HepG2 (cell line): ENCODE measurements at regions not wholly inside any gene's neighbourhood (a gene's known extent, or its start where the extent isn't known, plus 50 kb on each side); places are given as distances from the start of the nearest gene placed in this dataset.
A peak's percentile ranks its signal among the peaks of the same experiment; 100 is the strongest.

Experiments
- CREB1 ChIP-seq, 2 experiments: fragments of 450-650 bp in 1 of 2; IDR thresholded peaks; 2 replicates each; pipeline ENCODE4 v1.6.1; 2016 to 2017; ENCODE audit warnings: control low read depth in 1 of 2, mild to moderate bottlenecking in 1 of 2, missing compliant biosample characterization in 1 of 2, missing genetic modification characterization in 1 of 2
- FOSL1 ChIP-seq: sonication (generic); formaldehyde crosslinking; IDR thresholded peaks from 2 replicates; pipeline ENCODE4 v1.9.0; 2021; ENCODE audit warnings: missing genetic modification reagents, borderline replicate concordance
- JUNB ChIP-seq: sonication (generic); formaldehyde crosslinking; IDR thresholded peaks from 2 replicates; pipeline ENCODE4 v1.8.0; 2022; ENCODE audit warnings: missing genetic modification reagents, mild to moderate bottlenecking, borderline replicate concordance
- PRPF4 ChIP-seq: fragments of 200-400 bp; formaldehyde crosslinking; IDR thresholded peaks from 2 replicates; pipeline ENCODE4 v1.6.1; 2016; ENCODE audit warnings: low read length, low read depth; ENCODE audit not compliant: poor library complexity, severe bottlenecking
- RARA ChIP-seq: IDR thresholded peaks from 2 replicates; pipeline ENCODE4 v1.6.1; 2016; ENCODE audit warnings: missing genetic modification reagents, missing compliant biosample characterization
- RBM22 ChIP-seq: fragments of 200-400 bp; formaldehyde crosslinking; optimal IDR thresholded peaks from 2 replicates; pipeline ENCODE3; 2017; ENCODE audit warnings: mild to moderate bottlenecking, low read length, moderate library complexity
- SMAD3 ChIP-seq: sonication (generic); formaldehyde crosslinking; IDR thresholded peaks from 2 replicates; pipeline ENCODE4 v1.4.0; 2020; ENCODE audit warnings: missing genetic modification reagents
- TBX2 ChIP-seq: sonication (generic); formaldehyde crosslinking; IDR thresholded peaks from 2 replicates; pipeline ENCODE4 v1.5.0; 2020; ENCODE audit warnings: missing genetic modification reagents, mild to moderate bottlenecking, borderline replicate concordance
- TSC22D2 ChIP-seq: sonication (generic); formaldehyde crosslinking; IDR thresholded peaks from 2 replicates; pipeline ENCODE4 v1.5.1; 2020; ENCODE audit warnings: missing genetic modification reagents, mild to moderate bottlenecking, borderline replicate concordance
- YY1 ChIP-seq: IDR thresholded peaks from 2 replicates; pipeline ENCODE4 v1.6.1; 2011; ENCODE audit warnings: low read length, low read depth, moderate library complexity, mild to moderate bottlenecking; ENCODE audit not compliant: insufficient read depth, insufficient replicate concordance
- ZBTB8A ChIP-seq: sonication (generic); formaldehyde crosslinking; IDR thresholded peaks from 2 replicates; pipeline ENCODE4 v1.4.0; 2020; ENCODE audit warnings: mild to moderate bottlenecking, low read depth, missing genetic modification reagents, borderline replicate concordance
- ZNF20 ChIP-seq: sonication (generic); formaldehyde crosslinking; IDR thresholded peaks from 2 replicates; pipeline ENCODE4 v1.4.0; 2020; ENCODE audit warnings: mild to moderate bottlenecking, moderate library complexity, missing genetic modification reagents
- ZNF232 ChIP-seq: sonication (generic); formaldehyde crosslinking; IDR thresholded peaks from 2 replicates; pipeline ENCODE4 v1.4.0; 2020; ENCODE audit warnings: missing genetic modification reagents, borderline replicate concordance
- ZNF292 ChIP-seq: sonication (generic); formaldehyde crosslinking; IDR thresholded peaks from 2 replicates; pipeline ENCODE4 v1.8.1; 2022; ENCODE audit warnings: mild to moderate bottlenecking, low read depth, missing genetic modification reagents, borderline replicate concordance
- ZNF34 ChIP-seq: sonication (generic); formaldehyde crosslinking; IDR thresholded peaks from 2 replicates; pipeline ENCODE4 v1.4.0; 2020; ENCODE audit warnings: mild to moderate bottlenecking, missing genetic modification reagents, borderline replicate concordance
- ZNF430 ChIP-seq: sonication (generic); formaldehyde crosslinking; IDR thresholded peaks from 2 replicates; pipeline ENCODE4 v1.9.0; 2021; ENCODE audit warnings: mild to moderate bottlenecking, missing genetic modification reagents
- ZNF431 ChIP-seq: sonication (generic); formaldehyde crosslinking; IDR thresholded peaks from 2 replicates; pipeline ENCODE4 v1.9.0; 2022; ENCODE audit warnings: missing genetic modification reagents, low read depth, mild to moderate bottlenecking, borderline replicate concordance
- ZNF44 ChIP-seq: sonication (generic); formaldehyde crosslinking; IDR thresholded peaks from 2 replicates; pipeline ENCODE4 v1.5.1; 2020; ENCODE audit warnings: mild to moderate bottlenecking, missing genetic modification reagents
- ZNF567 ChIP-seq: sonication (generic); formaldehyde crosslinking; IDR thresholded peaks from 2 replicates; pipeline ENCODE4 v1.8.1; 2023; ENCODE audit warnings: mild to moderate bottlenecking, missing genetic modification reagents, borderline replicate concordance
- ZNF83 ChIP-seq: sonication (generic); formaldehyde crosslinking; IDR thresholded peaks from 2 replicates; pipeline ENCODE4 v1.4.0; 2020; ENCODE audit warnings: missing genetic modification reagents, mild to moderate bottlenecking, borderline replicate concordance
- TF ChIP-seq, protein P1 (sequence below): sonication (generic); formaldehyde crosslinking; conservative IDR thresholded peaks from 2 replicates; pipeline ENCODE4 v1.8.0; 2022; ENCODE audit warnings: missing genetic modification reagents
- TF ChIP-seq, protein P2 (sequence below): sonication (generic); formaldehyde crosslinking; IDR thresholded peaks from 2 replicates; pipeline ENCODE4 v1.4.0; 2020; ENCODE audit warnings: missing genetic modification reagents

DNA sequence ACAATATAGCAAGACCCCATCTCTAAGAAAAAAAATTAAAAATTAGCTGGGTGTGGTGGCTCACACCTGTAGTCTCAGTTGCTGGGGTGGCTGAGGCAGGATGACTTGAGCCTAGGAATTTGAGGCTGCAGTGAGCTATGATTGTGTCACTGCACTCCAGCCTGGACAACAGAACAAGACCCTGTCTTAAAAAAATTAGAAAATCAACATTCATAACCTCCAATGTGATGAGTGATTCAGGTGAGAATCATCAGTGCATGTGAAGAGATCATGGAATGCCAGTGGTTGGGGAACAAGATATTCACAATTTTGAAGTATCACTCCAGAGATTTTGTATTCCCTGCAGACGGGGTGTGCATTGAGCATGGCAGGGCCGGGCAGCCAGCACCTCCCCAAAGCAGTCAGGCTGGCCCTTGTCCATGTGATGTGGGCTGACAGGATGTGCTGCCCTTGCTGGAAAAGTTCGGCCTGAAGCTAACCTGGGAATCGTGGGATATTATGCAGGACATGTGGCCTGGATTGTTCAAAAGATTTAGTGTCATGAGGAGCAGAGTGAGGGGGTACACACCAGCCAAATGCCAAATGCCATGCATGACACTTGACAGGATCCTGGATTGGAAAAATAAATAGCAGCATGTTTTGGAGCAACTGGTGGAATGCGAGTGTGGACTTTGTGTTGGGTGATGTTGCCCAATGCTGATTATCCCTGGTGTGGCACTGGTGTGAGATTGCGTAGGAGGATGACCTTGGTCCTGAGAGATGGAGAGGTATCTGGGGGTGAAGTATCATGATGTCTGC lies 189.0 kb downstream of the RGS3 start (continued):
- TF ChIP-seq ZNF431 (CRISPR knock-in tag) (peak; percentile 77; the same call in 1 of the 2 replicates), ZNF292 (CRISPR knock-in tag) (peak; percentile 93), FOSL1 (CRISPR knock-in tag) (no peak), ZNF430 (CRISPR knock-in tag) (no peak), TSC22D2 (no peak; the same call in 1 of the 2 replicates), ZNF232 (peak; percentile 63; the same call in 1 of the 2 replicates), ZNF34 (CRISPR knock-in tag) (no peak), SMAD3 (CRISPR knock-in tag) (peak; percentile 98), ZNF44 (CRISPR knock-in tag) (no peak), ZNF567 (CRISPR knock-in tag) (0 out of 2 replicates have a peak, but pooled peaks have one; percentile 87), PRPF4 (no peak), CREB1 (IDR thresholded peaks at IDR 0.05) (peak; percentile 67), CREB1 (CRISPR knock-in tag; IDR thresholded peaks at IDR 0.05) (no peak), RBM22 (no peak), TBX2 (CRISPR knock-in tag) (peak; percentile 99), JUNB (CRISPR knock-in tag) (peak; percentile 84; the same call in 1 of the 2 replicates), YY1 (no peak), RARA (CRISPR knock-in tag) (peak; percentile 92), ZBTB8A (CRISPR knock-in tag) (no peak), ZNF20 (CRISPR knock-in tag) (no peak), ZNF83 (no peak)
- TF ChIP-seq, protein P1, sequence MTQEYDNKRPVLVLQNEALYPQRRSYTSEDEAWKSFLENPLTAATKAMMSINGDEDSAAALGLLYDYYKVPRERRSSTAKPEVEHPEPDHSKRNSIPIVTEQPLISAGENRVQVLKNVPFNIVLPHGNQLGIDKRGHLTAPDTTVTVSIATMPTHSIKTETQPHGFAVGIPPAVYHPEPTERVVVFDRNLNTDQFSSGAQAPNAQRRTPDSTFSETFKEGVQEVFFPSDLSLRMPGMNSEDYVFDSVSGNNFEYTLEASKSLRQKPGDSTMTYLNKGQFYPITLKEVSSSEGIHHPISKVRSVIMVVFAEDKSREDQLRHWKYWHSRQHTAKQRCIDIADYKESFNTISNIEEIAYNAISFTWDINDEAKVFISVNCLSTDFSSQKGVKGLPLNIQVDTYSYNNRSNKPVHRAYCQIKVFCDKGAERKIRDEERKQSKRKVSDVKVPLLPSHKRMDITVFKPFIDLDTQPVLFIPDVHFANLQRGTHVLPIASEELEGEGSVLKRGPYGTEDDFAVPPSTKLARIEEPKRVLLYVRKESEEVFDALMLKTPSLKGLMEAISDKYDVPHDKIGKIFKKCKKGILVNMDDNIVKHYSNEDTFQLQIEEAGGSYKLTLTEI (CRISPR knock-in tag), result no peak
- TF ChIP-seq, protein P2, sequence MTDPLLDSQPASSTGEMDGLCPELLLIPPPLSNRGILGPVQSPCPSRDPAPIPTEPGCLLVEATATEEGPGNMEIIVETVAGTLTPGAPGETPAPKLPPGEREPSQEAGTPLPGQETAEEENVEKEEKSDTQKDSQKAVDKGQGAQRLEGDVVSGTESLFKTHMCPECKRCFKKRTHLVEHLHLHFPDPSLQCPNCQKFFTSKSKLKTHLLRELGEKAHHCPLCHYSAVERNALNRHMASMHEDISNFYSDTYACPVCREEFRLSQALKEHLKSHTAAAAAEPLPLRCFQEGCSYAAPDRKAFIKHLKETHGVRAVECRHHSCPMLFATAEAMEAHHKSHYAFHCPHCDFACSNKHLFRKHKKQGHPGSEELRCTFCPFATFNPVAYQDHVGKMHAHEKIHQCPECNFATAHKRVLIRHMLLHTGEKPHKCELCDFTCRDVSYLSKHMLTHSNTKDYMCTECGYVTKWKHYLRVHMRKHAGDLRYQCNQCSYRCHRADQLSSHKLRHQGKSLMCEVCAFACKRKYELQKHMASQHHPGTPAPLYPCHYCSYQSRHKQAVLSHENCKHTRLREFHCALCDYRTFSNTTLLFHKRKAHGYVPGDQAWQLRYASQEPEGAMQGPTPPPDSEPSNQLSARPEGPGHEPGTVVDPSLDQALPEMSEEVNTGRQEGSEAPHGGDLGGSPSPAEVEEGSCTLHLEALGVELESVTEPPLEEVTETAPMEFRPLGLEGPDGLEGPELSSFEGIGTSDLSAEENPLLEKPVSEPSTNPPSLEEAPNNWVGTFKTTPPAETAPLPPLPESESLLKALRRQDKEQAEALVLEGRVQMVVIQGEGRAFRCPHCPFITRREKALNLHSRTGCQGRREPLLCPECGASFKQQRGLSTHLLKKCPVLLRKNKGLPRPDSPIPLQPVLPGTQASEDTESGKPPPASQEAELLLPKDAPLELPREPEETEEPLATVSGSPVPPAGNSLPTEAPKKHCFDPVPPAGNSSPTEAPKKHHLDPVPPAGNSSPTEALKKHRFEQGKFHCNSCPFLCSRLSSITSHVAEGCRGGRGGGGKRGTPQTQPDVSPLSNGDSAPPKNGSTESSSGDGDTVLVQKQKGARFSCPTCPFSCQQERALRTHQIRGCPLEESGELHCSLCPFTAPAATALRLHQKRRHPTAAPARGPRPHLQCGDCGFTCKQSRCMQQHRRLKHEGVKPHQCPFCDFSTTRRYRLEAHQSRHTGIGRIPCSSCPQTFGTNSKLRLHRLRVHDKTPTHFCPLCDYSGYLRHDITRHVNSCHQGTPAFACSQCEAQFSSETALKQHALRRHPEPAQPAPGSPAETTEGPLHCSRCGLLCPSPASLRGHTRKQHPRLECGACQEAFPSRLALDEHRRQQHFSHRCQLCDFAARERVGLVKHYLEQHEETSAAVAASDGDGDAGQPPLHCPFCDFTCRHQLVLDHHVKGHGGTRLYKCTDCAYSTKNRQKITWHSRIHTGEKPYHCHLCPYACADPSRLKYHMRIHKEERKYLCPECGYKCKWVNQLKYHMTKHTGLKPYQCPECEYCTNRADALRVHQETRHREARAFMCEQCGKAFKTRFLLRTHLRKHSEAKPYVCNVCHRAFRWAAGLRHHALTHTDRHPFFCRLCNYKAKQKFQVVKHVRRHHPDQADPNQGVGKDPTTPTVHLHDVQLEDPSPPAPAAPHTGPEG (CRISPR knock-in tag), result 0 out of 2 replicates have a peak, but pooled peaks have one; percentile 36
